ENCODE measurements at regions not wholly inside any gene's neighbourhood (a gene's known extent, or its start where the extent isn't known, plus 50 kb on each side); places are given as distances from the start of the nearest gene placed in this dataset.

- Mint-ChIP-seq H3K4me3 (no peak overlapping the region), H3K27ac (no peak overlapping the region), H3K4me1 (ENCODE audit: low read depth in 2 of 2) (peaks cover 0 to 3% of the 10 kb centered on the region in 2 donors), H3K9me3 (peaks cover 11 to 14% of the 10 kb centered on the region in 2 donors), H3K27me3 (peaks cover 5 to 8% of the 10 kb centered on the region in 2 donors), H3K36me3 (ENCODE audit: insufficient read depth) (no peaks in the 10 kb centered on the region)
- ATAC-seq (replicated peaks) (no peak), DNase-seq (no peak)
Measured at GRCh38 chr18:75660932-75661331, 233.4 kb upstream of the SMIM21 start.

GRCh38 chr18:75659535-75660023 is 232.1 kb upstream of the SMIM21 start:
- peaks cover 11 to 14% of the 10 kb centered on the region in 2 donors for H3K9me3 Mint-ChIP-seq
- no peak overlapping the region for H3K4me3 Mint-ChIP-seq
- no peak overlapping the region for H3K27ac Mint-ChIP-seq
- no peaks in the 10 kb centered on the region for H3K36me3 Mint-ChIP-seq (ENCODE audit: insufficient read depth)
- ATAC-seq (replicated peaks), result no peak
- DNase-seq, result no peak
- H3K27me3 Mint-ChIP-seq, result peaks cover 8 to 12% of the 10 kb centered on the region in 2 donors
- peaks cover 0 to 3% of the 10 kb centered on the region in 2 donors for H3K4me1 Mint-ChIP-seq (ENCODE audit: low read depth in 2 of 2)

DNA sequence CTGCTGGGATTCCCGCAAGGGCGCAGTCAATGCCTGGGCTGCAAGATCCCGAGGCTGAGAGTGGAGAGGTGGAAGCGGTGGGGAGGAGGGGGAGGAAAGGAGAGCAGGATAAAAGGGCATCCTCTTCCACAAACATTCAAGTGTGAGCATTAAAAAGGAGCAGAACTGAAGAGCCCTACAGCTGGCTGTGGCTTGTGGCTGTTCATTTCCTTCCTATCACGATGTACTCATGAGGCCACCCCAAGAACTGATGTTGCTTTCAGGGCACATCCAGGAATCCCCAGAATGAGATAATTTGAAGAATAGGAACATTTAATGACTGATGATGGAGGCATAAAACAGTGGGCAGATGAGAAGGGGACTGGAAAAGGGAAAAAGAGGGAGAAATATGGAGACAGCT is 230.8 kb upstream of the SMIM21 start:
- Mint-ChIP-seq H3K9me3 (peaks cover 8 to 14% of the 10 kb centered on the region in 2 donors), H3K36me3 (ENCODE audit: insufficient read depth) (no peaks in the 10 kb centered on the region), H3K27ac (no peak overlapping the region), H3K4me3 (no peak overlapping the region), H3K27me3 (peaks cover 8 to 16% of the 10 kb centered on the region in 2 donors), H3K4me1 (ENCODE audit: low read depth in 2 of 2) (peaks cover 0 to 3% of the 10 kb centered on the region in 2 donors)
- ATAC-seq (replicated peaks), result no peak
- no peak for DNase-seq

GRCh38 chr18:75656563-75657247 is 229.2 kb upstream of the SMIM21 start:
- Mint-ChIP-seq H3K27me3 (peaks cover 8 to 16% of the 10 kb centered on the region in 2 donors), H3K4me1 (ENCODE audit: low read depth in 2 of 2) (peaks cover 0 to 3% of the 10 kb centered on the region in 2 donors), H3K4me3 (no peak overlapping the region), H3K36me3 (ENCODE audit: insufficient read depth) (no peaks in the 10 kb centered on the region), H3K27ac (no peak overlapping the region), H3K9me3 (peaks cover 0 to 9% of the 10 kb centered on the region in 2 donors)
- ATAC-seq (replicated peaks) (no peak), DNase-seq (no peak)

DNA sequence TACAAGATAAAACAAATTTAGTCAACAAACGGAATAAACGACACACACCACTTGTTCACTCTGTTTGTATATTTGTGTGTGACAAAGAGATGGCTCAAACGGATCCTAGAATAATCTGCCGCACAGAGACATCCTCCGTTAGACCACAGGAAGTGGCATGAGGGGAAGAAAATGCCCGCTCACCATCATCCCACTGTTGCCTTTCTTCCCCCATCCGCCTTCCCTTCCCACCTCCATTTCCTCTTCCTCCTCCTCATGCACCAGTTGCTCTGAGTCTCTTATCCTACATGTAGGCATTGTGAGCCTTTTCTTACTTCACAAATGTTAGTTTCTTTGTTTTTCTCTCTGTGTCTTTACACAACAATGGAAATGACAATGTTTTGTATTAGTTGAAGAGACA is 228.5 kb upstream of the SMIM21 start:
- peaks cover 0 to 3% of the 10 kb centered on the region in 2 donors for H3K4me1 Mint-ChIP-seq (ENCODE audit: low read depth in 2 of 2)
- no peak for ATAC-seq (replicated peaks)

DNA sequence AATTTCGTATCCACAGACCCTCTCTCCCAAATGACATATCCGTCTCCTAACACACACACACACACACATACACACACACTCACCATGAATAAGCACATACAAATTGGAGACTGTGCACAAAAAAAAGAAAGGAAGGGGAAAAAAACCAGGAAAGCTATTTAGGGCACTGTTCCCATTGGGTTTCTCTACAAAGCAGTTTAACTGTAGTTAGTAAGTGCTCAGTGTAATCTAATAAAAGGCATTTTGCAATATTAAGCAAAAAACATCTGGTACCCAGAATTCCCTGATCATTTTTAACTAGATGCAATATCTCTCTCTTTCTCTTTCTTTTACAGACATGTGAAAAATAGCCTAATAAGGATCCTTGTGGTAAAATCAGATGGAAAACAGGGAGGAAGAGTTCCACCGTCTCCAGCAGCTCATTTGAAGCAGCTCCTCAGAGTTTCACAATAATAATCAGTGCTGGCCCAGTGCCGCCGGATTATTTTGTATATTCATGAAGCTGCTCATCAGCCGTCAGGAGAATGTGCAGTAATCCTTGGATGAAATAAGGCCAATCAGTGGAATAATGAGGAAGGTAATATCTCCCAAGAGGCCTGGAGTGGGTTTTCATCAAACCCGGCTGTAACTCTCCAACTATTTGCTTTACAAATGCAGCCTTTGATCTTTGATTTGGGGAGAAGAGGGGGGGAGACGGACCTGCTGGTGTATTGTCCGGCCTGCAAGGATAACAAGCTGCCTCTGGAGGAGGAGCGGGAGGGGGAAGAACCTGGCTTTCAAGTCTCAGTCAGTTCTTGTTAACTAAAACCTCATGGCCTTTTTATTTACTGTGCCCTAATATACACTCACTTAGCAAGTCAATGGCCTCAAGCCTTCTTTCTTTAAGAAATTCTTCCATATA is 227.6 kb upstream of the SMIM21 start:
- DNase-seq (no peak), ATAC-seq (replicated peaks) (no peak)
- H3K27me3 Mint-ChIP-seq, result peaks cover 11 to 16% of the 10 kb centered on the region in 2 donors
- peaks cover 0 to 5% of the 10 kb centered on the region in 2 donors for H3K9me3 Mint-ChIP-seq
- H3K27ac Mint-ChIP-seq, result no peak overlapping the region
- peaks cover 0 to 3% of the 10 kb centered on the region in 2 donors for H3K4me1 Mint-ChIP-seq (ENCODE audit: low read depth in 2 of 2)
- H3K36me3 Mint-ChIP-seq (ENCODE audit: insufficient read depth), result no peaks in the 10 kb centered on the region
- no peak overlapping the region for H3K4me3 Mint-ChIP-seq

More for the DNA sequence above, 228.5 kb upstream of the SMIM21 start:
- no peak overlapping the region for H3K4me3 Mint-ChIP-seq
- no peak overlapping the region for H3K27ac Mint-ChIP-seq
- peaks cover 0 to 7% of the 10 kb centered on the region in 2 donors for H3K9me3 Mint-ChIP-seq
- peaks cover 8 to 16% of the 10 kb centered on the region in 2 donors for H3K27me3 Mint-ChIP-seq
- DNase-seq, result no peak
- H3K36me3 Mint-ChIP-seq (ENCODE audit: insufficient read depth), result no peaks in the 10 kb centered on the region

- peaks cover 0 to 5% of the 10 kb centered on the region in 2 donors for H3K9me3 Mint-ChIP-seq
- H3K36me3 Mint-ChIP-seq (ENCODE audit: insufficient read depth), result no peaks in the 10 kb centered on the region
- no peak for ATAC-seq (replicated peaks)
- no peak overlapping the region for H3K4me3 Mint-ChIP-seq
- peaks cover 0 to 3% of the 10 kb centered on the region in 2 donors for H3K4me1 Mint-ChIP-seq (ENCODE audit: low read depth in 2 of 2)
- H3K27ac Mint-ChIP-seq, result no peak overlapping the region
- H3K27me3 Mint-ChIP-seq, result peaks cover 13 to 16% of the 10 kb centered on the region in 2 donors
- DNase-seq, result no peak
Measured at GRCh38 chr18:75654386-75654785, 226.9 kb upstream of the SMIM21 start.

GRCh38 chr18:75652528-75652927 is 225.0 kb upstream of the SMIM21 start:
- H3K9me3 Mint-ChIP-seq, result peaks cover 0 to 5% of the 10 kb centered on the region in 2 donors
- no peaks in the 10 kb centered on the region for H3K36me3 Mint-ChIP-seq (ENCODE audit: insufficient read depth)
- H3K4me3 Mint-ChIP-seq, result no peak overlapping the region
- peaks cover 0 to 3% of the 10 kb centered on the region in 2 donors for H3K4me1 Mint-ChIP-seq (ENCODE audit: low read depth in 2 of 2)
- DNase-seq (no peak), ATAC-seq (replicated peaks) (no peak)
- no peak overlapping the region for H3K27ac Mint-ChIP-seq
- H3K27me3 Mint-ChIP-seq, result peaks cover 10 to 16% of the 10 kb centered on the region in 2 donors

GRCh38 chr18:75644871-75645270 is 217.4 kb upstream of the SMIM21 start:
- no peak overlapping the region for H3K27ac Mint-ChIP-seq

GRCh38 chr18:75643083-75643482 is 215.6 kb upstream of the SMIM21 start:
- H3K4me1 Mint-ChIP-seq (ENCODE audit: low read depth in 2 of 2), result no peaks in the 10 kb centered on the region
- no peak for DNase-seq
- no peaks in the 10 kb centered on the region for H3K36me3 Mint-ChIP-seq (ENCODE audit: insufficient read depth)
- no peak overlapping the region for H3K4me3 Mint-ChIP-seq
- H3K27ac Mint-ChIP-seq, result no peak overlapping the region
- H3K9me3 Mint-ChIP-seq, result peaks cover 10 to 19% of the 10 kb centered on the region in 2 donors
- H3K27me3 Mint-ChIP-seq, result peaks cover 22 to 42% of the 10 kb centered on the region in 2 donors
- no peak for ATAC-seq (replicated peaks)

More at GRCh38 chr18:75644871-75645270, 217.4 kb upstream of the SMIM21 start:
- Mint-ChIP-seq H3K4me3 (no peak overlapping the region), H3K9me3 (peaks cover 10 to 19% of the 10 kb centered on the region in 2 donors), H3K27me3 (peaks cover 21 to 25% of the 10 kb centered on the region in 2 donors), H3K36me3 (ENCODE audit: insufficient read depth) (no peaks in the 10 kb centered on the region), H3K4me1 (ENCODE audit: low read depth in 2 of 2) (no peaks in the 10 kb centered on the region)
- DNase-seq (no peak), ATAC-seq (replicated peaks) (no peak)

GRCh38 chr18:75639472-75639831 is 211.9 kb upstream of the SMIM21 start:
- peaks cover 22 to 49% of the 10 kb centered on the region in 2 donors for H3K27me3 Mint-ChIP-seq

GRCh38 chr18:75638776-75639471 is 211.4 kb upstream of the SMIM21 start:
- no peaks in the 10 kb centered on the region for H3K36me3 Mint-ChIP-seq (ENCODE audit: insufficient read depth)
- no peaks in the 10 kb centered on the region for H3K9me3 Mint-ChIP-seq
- no peak overlapping the region for H3K4me3 Mint-ChIP-seq
- H3K27ac Mint-ChIP-seq, result no peak overlapping the region
- ATAC-seq (replicated peaks), result no peak
- DNase-seq, result no peak
- no peaks in the 10 kb centered on the region for H3K4me1 Mint-ChIP-seq (ENCODE audit: low read depth in 2 of 2)
- peaks cover 22 to 49% of the 10 kb centered on the region in 2 donors for H3K27me3 Mint-ChIP-seq

More at GRCh38 chr18:75639472-75639831, 211.9 kb upstream of the SMIM21 start:
- H3K27ac Mint-ChIP-seq, result no peak overlapping the region
- ATAC-seq (replicated peaks), result no peak
- H3K4me3 Mint-ChIP-seq, result no peak overlapping the region
- H3K4me1 Mint-ChIP-seq (ENCODE audit: low read depth in 2 of 2), result no peaks in the 10 kb centered on the region
- H3K36me3 Mint-ChIP-seq (ENCODE audit: insufficient read depth), result no peaks in the 10 kb centered on the region
- no peak for DNase-seq
- no peaks in the 10 kb centered on the region for H3K9me3 Mint-ChIP-seq

DNA sequence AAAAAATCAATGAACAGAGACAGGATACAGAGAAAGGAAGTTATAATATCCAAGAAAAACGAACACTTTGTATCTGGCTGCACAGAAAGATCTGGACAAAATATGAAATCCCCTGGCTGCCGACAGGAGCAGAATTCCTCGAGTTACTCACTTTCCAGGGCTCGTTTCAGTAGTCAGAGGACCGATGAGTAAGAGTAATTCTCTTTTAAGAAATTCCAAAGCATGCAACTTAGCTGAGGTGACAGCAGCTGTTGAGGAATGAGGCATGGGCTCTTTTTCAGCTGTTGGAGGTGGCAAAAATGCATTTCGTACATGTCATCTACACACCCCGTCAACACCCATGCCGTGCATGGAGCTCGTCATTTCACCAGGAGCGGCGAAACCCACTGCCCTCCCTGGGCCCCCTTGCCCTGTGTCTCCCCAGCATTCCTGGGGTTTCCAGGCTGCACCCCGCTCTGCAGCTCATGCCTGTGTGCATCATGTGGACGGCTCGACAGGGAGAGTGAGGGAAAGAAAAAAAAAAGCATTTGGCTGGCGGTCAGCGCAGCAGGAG is 210.8 kb upstream of the SMIM21 start:
- Mint-ChIP-seq H3K9me3 (no peaks in the 10 kb centered on the region), H3K27ac (no peak overlapping the region), H3K27me3 (peaks cover 22 to 46% of the 10 kb centered on the region in 2 donors), H3K36me3 (ENCODE audit: insufficient read depth) (no peaks in the 10 kb centered on the region), H3K4me1 (ENCODE audit: low read depth in 2 of 2) (no peaks in the 10 kb centered on the region), H3K4me3 (no peak overlapping the region)
- ATAC-seq (replicated peaks) (no peak), DNase-seq (no peak)

All from effector memory CD8-positive, alpha-beta T cell (primary cell).